ENCODE measurements at regions not wholly inside any gene's neighbourhood (a gene's known extent, or its start where the extent isn't known, plus 50 kb on each side); places are given as distances from the start of the nearest gene placed in this dataset.
A peak's percentile ranks its signal among the peaks of the same experiment; 100 is the strongest.

DNA sequence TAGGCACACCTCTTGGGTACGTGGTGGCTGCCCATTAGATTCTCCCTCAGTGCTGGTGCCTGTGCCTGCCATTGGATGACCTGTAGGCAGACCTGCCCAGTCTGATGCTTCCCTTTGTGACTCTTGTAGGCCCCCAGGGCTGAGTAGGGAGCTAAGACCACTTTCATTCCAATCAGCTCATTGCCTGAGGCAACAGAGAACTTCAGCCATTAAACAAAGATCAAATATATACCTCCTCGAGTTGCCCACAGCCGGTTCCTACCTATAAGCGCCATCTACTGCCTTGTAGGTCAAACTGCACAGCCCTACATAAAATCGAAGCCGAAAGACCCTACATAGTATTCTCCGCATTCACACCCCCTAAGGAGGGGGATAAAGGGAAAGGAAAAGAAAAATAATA, 184.6 kb downstream of the ETAA1 start:
- TF ChIP-seq, protein P1, sequence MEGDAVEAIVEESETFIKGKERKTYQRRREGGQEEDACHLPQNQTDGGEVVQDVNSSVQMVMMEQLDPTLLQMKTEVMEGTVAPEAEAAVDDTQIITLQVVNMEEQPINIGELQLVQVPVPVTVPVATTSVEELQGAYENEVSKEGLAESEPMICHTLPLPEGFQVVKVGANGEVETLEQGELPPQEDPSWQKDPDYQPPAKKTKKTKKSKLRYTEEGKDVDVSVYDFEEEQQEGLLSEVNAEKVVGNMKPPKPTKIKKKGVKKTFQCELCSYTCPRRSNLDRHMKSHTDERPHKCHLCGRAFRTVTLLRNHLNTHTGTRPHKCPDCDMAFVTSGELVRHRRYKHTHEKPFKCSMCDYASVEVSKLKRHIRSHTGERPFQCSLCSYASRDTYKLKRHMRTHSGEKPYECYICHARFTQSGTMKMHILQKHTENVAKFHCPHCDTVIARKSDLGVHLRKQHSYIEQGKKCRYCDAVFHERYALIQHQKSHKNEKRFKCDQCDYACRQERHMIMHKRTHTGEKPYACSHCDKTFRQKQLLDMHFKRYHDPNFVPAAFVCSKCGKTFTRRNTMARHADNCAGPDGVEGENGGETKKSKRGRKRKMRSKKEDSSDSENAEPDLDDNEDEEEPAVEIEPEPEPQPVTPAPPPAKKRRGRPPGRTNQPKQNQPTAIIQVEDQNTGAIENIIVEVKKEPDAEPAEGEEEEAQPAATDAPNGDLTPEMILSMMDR (IDR thresholded peaks at IDR 0.05): peak; percentile 43; the same call in 1 of the 2 replicates

DNA sequence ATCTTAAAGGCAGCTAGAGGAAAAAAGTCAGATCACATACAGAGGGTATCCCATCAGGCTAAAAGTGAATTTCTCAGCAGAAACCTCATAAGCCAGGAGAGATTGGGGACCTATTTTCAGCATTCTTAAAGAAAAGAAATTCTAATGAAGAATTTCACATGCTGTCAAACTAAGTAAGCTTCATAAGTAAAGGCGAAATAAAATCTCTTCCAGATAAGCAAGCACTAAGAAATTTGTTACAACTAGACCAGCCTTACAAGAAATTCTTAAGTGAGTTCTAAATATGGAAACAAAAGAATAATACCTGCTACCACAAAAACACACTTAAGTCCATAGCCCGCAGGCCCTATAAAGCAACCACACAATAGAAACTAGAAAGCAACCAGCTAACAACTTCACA, 186.1 kb downstream of the ETAA1 start:
- TF ChIP-seq, protein P1 (IDR thresholded peaks at IDR 0.05): no peak

DNA sequence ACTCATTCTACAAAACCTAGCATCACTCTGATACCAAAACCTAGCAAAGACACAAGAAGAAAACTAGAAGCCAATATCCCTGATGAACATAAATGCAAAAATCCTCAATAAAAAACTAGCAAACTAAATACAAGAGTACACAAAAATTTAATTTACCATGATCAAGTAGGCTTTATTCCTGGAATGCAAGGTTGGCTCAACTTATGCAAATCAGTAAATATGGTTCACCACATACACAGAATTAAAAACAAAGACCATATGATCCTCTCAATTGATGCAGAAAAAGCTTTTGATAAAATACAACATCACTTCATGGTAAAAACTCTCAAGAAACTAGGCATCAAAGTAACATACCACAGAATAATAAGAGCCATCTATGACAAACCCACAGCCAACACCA, 188.3 kb downstream of the ETAA1 start:
- TF ChIP-seq, protein P1 (IDR thresholded peaks at IDR 0.05): no peak

DNA sequence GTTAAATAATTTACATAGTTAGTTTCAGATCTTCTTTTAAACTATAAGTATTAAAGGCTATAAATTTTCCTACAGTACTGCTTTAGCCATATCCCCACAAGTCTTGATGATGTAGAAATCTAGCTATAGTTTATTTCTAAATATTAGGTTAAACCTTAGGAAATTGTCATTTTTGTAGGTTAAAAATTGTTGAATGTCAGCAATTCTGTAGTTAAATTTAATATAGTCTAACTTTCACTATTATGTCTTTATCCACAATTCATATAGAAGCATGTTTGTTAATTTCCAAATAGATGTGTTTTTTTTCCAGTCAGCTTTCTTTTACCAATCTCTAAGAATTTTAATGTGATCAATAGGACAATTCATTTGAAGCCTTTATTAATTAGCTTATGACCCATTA, 199.7 kb downstream of the ETAA1 start:
- TF ChIP-seq, protein P1 (IDR thresholded peaks at IDR 0.05): no peak

DNA sequence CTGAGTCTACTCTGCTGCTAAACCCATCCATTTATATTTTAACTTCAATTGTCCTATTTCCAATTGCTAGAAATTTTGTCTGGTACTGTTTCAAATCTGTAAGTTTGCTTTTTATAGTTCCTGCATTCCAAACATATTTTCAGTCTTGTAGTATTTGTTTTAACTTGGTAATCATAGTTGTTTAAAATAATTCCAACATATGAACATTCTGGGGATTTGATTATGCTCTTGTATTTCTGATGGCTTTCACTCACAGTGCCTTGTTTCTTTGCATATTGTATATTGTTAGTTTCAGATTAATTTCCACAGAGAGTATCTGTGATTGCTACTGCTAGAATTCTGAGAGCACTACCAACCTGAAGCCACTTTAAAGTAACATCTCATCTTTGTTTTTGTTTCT, 202.4 kb downstream of the ETAA1 start:
- TF ChIP-seq, protein P1 (IDR thresholded peaks at IDR 0.05): no peak

DNA sequence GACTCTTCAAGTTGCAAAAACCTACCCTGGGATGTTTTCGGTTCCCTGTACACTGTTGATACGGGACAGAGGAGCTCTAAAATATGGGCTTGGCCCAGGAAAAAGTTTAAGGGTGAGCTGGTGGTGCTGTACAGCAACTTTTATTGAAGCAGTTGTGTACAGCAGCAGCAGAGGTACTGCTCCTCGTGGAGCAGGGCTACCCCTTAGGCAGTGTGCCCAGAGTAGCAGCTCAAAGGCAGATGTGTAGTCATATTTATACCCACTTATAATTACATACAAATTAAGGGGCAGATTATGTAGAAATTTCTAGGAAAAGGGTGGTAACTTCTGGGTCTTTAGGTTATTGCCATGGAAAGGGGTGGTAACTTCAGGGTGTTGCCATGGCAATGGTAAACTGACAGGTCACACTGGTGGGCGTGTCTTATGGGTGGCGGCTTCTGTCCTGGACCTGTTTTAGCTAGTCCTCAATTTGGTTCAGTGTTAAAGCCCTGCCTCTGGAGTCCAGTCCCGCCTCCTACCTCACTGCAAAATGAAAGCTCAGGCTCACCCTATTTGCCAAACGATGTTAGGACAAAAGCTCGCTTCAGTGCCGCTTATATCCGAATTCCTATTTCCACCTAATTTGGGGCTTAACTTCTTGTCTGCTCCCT, 203.2 kb downstream of the ETAA1 start:
- TF ChIP-seq, protein P1 (IDR thresholded peaks at IDR 0.05): no peak

DNA sequence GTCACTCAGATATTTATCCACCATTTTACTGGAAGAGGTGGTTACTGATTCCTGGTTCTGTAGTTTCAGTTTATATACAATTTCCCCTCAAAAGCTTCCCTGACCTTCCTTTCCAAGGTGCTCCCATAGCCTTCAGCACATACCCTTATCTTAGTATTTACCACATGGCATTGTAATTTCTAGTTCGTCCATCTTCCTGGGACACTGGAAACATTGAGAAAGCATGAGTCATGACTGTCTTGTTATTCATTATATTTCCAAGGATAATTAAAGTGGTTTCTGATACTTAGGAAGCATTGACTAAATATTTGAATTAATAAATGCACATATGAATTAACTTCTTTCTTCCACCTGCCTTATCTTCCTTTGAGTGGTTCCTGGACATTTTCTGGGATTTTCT, 203.8 kb downstream of the ETAA1 start:
- TF ChIP-seq, protein P1 (IDR thresholded peaks at IDR 0.05): no peak

DNA sequence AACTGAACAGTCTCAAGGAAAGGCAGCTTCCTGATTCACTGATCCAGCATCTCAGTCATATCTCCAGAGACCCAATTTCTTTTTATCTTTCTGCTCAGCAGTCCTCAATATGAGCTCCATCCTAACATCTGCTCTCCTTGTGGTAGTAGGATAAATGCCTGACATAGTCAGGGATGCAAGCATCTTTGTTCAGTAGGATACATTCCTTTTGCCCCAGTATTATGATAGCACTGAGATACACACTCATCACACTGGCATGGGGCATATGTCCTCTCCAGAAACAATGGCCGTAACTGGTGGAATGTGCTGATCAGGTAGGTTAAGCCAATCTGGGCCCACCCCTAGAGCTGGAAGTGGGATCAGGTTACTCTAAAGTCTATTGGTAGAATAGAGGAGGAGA, 207.2 kb downstream of the ETAA1 start:
- TF ChIP-seq, protein P1 (IDR thresholded peaks at IDR 0.05): no peak
